Glutamatergic neuron (in vitro differentiated cells): ENCODE measurements at regions not wholly inside any gene's neighbourhood (a gene's known extent, or its start where the extent isn't known, plus 50 kb on each side); places are given as distances from the start of the nearest gene placed in this dataset.

ENCODE experiments used
- DNase-seq: peaks from one replicate; pipeline ENCODE4 v3.0.0; 2022
- H3K27ac Mint-ChIP-seq: one replicate; pipeline ENCODE4 v1.8.0; 2020; ENCODE audit warnings: mild to moderate bottlenecking, mixed read lengths, inconsistent platforms; ENCODE audit not compliant: unreplicated experiment
- H3K27me3 Mint-ChIP-seq: one replicate; pipeline ENCODE4 v1.8.0; 2020; ENCODE audit warnings: mild to moderate bottlenecking, moderate library complexity, mixed read lengths, inconsistent platforms; ENCODE audit not compliant: unreplicated experiment
- H3K36me3 Mint-ChIP-seq: one replicate; pipeline ENCODE4 v1.8.0; 2020; ENCODE audit warnings: mild to moderate bottlenecking, mixed read lengths, inconsistent platforms; ENCODE audit not compliant: unreplicated experiment
- H3K4me1 Mint-ChIP-seq: one replicate; pipeline ENCODE4 v1.8.0; 2020; ENCODE audit warnings: mild to moderate bottlenecking, low read depth, mixed read lengths, inconsistent platforms; ENCODE audit not compliant: unreplicated experiment
- H3K4me3 Mint-ChIP-seq: one replicate; pipeline ENCODE4 v1.8.0; 2020; ENCODE audit warnings: mild to moderate bottlenecking, mixed read lengths, inconsistent platforms; ENCODE audit not compliant: unreplicated experiment
- H3K9me3 Mint-ChIP-seq: one replicate; pipeline ENCODE4 v1.8.0; 2020; ENCODE audit warnings: mild to moderate bottlenecking, moderate library complexity, mixed read lengths, inconsistent platforms; ENCODE audit not compliant: unreplicated experiment
- TF ChIP-seq, protein P1 (sequence below): fragments of 200-600 bp; sonication (generic); IDR thresholded peaks from one replicate; pipeline ENCODE4 v1.5.0; 2021; ENCODE audit not compliant: partially characterized antibody, unreplicated experiment

DNA sequence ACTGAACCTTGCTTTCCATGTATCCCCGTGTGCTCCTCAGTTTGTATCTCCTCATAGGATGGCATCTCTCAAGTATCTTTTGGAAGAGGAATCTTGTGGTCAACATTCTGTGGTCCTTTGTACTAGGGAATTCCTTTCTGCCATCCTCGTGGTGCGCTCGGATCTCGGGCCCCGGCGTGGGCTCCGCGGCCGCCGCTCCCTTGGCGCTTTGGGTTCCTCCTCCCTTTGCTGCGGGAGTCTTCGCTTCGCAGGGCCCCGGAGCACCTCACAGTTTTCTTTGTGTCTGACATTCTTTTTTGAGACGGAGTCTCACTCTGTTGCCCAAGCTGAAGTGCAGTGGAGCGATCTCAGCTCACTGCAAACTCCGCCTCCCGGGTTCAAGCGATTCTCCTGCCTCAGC, 264.7 kb downstream of the IRS2 start:
- DNase-seq, result no peak
- Mint-ChIP-seq H3K36me3 (no peaks in the 10 kb centered on the region), H3K27me3 (peaks cover 4% of the 10 kb centered on the region), H3K4me3 (no peak overlapping the region), H3K4me1 (no peaks in the 10 kb centered on the region), H3K27ac (no peak overlapping the region), H3K9me3 (no peaks in the 10 kb centered on the region)
- TF ChIP-seq, protein P1, sequence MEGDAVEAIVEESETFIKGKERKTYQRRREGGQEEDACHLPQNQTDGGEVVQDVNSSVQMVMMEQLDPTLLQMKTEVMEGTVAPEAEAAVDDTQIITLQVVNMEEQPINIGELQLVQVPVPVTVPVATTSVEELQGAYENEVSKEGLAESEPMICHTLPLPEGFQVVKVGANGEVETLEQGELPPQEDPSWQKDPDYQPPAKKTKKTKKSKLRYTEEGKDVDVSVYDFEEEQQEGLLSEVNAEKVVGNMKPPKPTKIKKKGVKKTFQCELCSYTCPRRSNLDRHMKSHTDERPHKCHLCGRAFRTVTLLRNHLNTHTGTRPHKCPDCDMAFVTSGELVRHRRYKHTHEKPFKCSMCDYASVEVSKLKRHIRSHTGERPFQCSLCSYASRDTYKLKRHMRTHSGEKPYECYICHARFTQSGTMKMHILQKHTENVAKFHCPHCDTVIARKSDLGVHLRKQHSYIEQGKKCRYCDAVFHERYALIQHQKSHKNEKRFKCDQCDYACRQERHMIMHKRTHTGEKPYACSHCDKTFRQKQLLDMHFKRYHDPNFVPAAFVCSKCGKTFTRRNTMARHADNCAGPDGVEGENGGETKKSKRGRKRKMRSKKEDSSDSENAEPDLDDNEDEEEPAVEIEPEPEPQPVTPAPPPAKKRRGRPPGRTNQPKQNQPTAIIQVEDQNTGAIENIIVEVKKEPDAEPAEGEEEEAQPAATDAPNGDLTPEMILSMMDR, result no peak

DNA sequence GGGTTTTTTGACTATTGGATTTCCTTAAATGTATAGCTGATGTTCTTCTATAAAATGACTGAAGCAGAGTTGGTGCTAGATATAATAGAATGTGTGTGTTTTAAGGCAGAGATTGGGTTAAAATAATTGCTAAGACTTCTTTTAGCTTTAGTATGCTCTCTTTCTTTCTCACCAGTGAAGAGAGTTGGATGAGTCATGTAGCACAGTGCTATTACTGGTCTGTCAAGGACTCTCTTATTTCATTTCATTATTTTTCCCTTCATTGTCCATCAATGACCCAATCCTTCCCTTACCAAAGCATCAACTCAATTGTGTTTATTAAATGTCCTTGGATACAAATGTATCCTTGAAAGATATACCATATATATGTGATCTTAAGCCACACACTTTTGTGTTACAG, 268.9 kb downstream of the IRS2 start:
- Mint-ChIP-seq H3K36me3 (no peaks in the 10 kb centered on the region), H3K27ac (no peak overlapping the region), H3K4me3 (no peak overlapping the region), H3K9me3 (no peaks in the 10 kb centered on the region), H3K4me1 (no peaks in the 10 kb centered on the region), H3K27me3 (peaks cover 2% of the 10 kb centered on the region)
- DNase-seq, result no peak
- TF ChIP-seq, protein P1, result no peak

DNA sequence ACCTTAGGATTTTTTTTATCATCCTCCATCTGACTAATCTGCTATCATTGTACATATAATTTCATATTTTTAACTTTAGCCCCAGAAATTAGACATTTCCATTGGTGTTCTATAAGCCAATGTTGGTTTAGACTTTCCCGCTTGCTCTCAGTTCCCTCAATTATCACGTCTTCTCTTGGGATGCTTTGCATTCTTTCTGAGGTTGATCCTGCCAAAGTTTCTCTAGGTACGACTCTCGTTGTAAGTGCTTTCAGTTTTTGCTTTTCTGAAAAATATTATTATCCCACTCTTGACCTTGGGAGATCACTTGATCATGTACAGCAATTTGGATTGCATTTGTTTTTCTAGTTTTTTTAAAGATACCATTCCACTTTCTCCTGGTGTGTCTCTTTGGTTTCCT, 270.2 kb downstream of the IRS2 start:
- H3K9me3 Mint-ChIP-seq, result no peaks in the 10 kb centered on the region

DNA sequence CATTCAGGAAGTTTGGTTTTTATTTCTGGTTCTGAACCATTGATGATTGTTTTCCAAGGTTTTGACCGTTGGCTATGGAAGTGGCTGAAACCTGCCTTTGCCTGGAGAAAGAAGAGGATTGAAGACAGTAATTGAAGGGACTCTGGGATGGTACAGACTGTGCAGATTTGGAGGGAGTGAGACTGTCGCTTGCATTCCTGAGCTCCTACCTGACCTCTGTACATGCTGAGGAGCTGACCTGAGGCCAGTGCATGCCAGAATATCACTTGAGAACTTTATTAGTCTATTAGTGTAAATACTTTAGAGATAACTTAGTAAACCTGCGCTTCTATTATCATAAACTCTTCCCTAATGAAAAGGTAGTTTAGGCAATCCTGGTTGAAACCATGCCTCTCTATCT, 276.4 kb downstream of the IRS2 start:
- no peaks in the 10 kb centered on the region for H3K4me1 Mint-ChIP-seq
- H3K36me3 Mint-ChIP-seq, result peaks cover 7% of the 10 kb centered on the region
- DNase-seq, result no peak
- TF ChIP-seq, protein P1, result no peak
- no peaks in the 10 kb centered on the region for H3K27me3 Mint-ChIP-seq
- no peak overlapping the region for H3K27ac Mint-ChIP-seq
- H3K4me3 Mint-ChIP-seq, result no peak overlapping the region
- peaks cover 2% of the 10 kb centered on the region for H3K9me3 Mint-ChIP-seq

More for the DNA sequence above, 270.2 kb downstream of the IRS2 start:
- TF ChIP-seq, protein P1, result no peak
- Mint-ChIP-seq H3K4me1 (no peaks in the 10 kb centered on the region), H3K4me3 (no peak overlapping the region), H3K27ac (no peak overlapping the region), H3K27me3 (no peaks in the 10 kb centered on the region), H3K36me3 (no peaks in the 10 kb centered on the region)
- DNase-seq, result no peak

DNA sequence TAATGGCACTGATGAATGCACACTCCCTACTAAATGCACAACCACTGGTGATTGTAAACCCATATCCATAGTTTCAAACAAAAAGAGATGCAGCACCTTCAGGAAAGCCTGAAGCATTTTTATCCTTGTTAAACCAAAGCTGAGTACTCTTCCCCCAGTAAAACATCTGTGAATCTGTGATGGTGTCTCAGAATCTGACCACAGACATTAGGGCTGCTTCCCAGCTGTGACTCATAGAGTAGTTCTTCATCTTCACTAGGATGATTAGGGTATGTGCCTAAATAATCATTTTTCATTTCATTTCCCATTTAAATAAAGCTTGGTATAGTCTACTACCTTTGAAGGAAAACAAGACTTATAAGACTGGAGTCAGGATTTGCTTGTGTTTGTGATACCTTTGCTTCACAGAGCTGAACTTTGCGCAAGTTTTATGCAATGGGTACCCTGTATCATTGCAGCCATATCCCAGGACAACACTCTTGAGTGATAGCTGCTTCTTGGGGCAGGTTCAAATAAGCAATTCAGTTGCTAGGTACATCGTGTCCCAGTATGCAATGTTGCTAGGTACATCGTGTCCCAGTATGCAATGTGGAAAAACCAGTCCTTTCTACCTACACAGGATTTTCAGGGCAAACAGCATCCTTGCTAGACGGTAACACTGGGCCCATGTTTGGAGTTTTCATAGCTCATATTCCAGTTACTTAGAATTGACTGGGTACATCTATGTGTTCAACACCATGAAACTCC, 277.1 kb downstream of the IRS2 start:
- TF ChIP-seq, protein P1, result no peak
- no peaks in the 10 kb centered on the region for H3K27me3 Mint-ChIP-seq

More for the DNA sequence above, 277.1 kb downstream of the IRS2 start:
- no peaks in the 10 kb centered on the region for H3K4me1 Mint-ChIP-seq
- H3K27ac Mint-ChIP-seq, result no peak overlapping the region
- H3K4me3 Mint-ChIP-seq, result no peak overlapping the region
- H3K9me3 Mint-ChIP-seq, result peaks cover 2% of the 10 kb centered on the region
- DNase-seq, result no peak
- peaks cover 7% of the 10 kb centered on the region for H3K36me3 Mint-ChIP-seq
